DOHH2 (cell line): ENCODE measurements at regions not wholly inside any gene's neighbourhood (a gene's known extent, or its start where the extent isn't known, plus 50 kb on each side); places are given as distances from the start of the nearest gene placed in this dataset.

Source experiments
- EZH2phosphoT487 ChIP-seq: fragments of 200-600 bp; sonication (generic); IDR thresholded peaks from 2 replicates; pipeline ENCODE4 v1.6.1; 2017; ENCODE audit warnings: borderline replicate concordance, mild to moderate bottlenecking, antibody characterized with exemption, low read length, moderate library complexity, mixed read lengths
- TF ChIP-seq, protein P1 (sequence below): fragments of 200-600 bp; sonication (generic); IDR thresholded peaks from one replicate; pipeline ENCODE4 v1.5.1; 2014; ENCODE audit warnings: antibody characterized with exemption, mild to moderate bottlenecking, low read depth, low read length; ENCODE audit not compliant: poor library complexity, severe bottlenecking

DNA sequence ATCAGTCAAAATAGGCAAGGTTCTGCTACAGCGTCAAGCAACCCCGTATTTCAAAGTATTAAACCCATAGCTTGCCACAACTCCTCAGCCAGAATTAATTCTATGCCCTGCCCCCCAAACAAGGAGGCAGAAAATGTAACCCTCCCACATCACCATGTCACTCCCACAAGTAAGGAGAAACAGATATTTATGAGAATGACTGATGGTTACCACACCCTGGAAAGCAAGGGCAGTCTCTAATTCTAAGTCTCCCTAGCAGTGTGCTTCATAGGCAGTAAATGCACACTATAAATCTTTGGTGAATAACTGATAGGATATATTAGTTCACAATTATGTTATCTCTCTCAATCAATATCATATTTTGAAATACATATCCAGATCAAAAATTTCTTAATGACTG is 228.0 kb upstream of the SLC14A2 start:
- TF ChIP-seq, protein P1, sequence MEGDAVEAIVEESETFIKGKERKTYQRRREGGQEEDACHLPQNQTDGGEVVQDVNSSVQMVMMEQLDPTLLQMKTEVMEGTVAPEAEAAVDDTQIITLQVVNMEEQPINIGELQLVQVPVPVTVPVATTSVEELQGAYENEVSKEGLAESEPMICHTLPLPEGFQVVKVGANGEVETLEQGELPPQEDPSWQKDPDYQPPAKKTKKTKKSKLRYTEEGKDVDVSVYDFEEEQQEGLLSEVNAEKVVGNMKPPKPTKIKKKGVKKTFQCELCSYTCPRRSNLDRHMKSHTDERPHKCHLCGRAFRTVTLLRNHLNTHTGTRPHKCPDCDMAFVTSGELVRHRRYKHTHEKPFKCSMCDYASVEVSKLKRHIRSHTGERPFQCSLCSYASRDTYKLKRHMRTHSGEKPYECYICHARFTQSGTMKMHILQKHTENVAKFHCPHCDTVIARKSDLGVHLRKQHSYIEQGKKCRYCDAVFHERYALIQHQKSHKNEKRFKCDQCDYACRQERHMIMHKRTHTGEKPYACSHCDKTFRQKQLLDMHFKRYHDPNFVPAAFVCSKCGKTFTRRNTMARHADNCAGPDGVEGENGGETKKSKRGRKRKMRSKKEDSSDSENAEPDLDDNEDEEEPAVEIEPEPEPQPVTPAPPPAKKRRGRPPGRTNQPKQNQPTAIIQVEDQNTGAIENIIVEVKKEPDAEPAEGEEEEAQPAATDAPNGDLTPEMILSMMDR: no peak
- no peak for TF ChIP-seq EZH2phosphoT487
